Activated naive CD8-positive, alpha-beta T cell treated with anti-CD3 and anti-CD28 coated beads, Interleukin-2, amount 10 ng/mL, durations not matched to agents 7 days and 5 days (primary cell): ENCODE measurements at regions not wholly inside any gene's neighbourhood (a gene's known extent, or its start where the extent isn't known, plus 50 kb on each side); places are given as distances from the start of the nearest gene placed in this dataset.
"Not testable (repeated sequence)": the region's sequence is repeated elsewhere in the genome, so short reads cannot be mapped to it uniquely, and the experiment has no call there.

Experiments used
- ATAC-seq: fragments of 150-1000 bp; cut with Tn5 transposase; one replicate; pipeline ENCODE4 v1.10.0; 2021; ENCODE audit warnings: low read depth, moderate library complexity
- POLR2A ChIA-PET: fragments of 350-600 bp; sonication (Branson Sonifier 250); formaldehyde crosslinking; loops from one replicate; lab custom pipeline; 2021; ENCODE audit warnings: antibody characterized with exemption; lab: Charles Lee
- DNase-seq: peaks from one replicate; pipeline ENCODE4 v3.0.0; 2021
- H3K27ac Mint-ChIP-seq: one replicate; pipeline ENCODE4 v1.8.0; 2022; ENCODE audit warnings: mild to moderate bottlenecking, mixed read lengths
- H3K27me3 Mint-ChIP-seq: one replicate; pipeline ENCODE4 v1.8.0; 2022; ENCODE audit warnings: mild to moderate bottlenecking, moderate library complexity, mixed read lengths
- H3K36me3 Mint-ChIP-seq: one replicate; pipeline ENCODE4 v1.8.0; 2021; ENCODE audit warnings: mild to moderate bottlenecking, mixed read lengths
- H3K4me1 Mint-ChIP-seq: one replicate; pipeline ENCODE4 v1.8.0; 2021; ENCODE audit warnings: mixed read lengths
- H3K4me3 Mint-ChIP-seq: one replicate; pipeline ENCODE4 v1.8.0; 2022; ENCODE audit warnings: mild to moderate bottlenecking, moderate library complexity, mixed read lengths
- H3K9me3 Mint-ChIP-seq: one replicate; pipeline ENCODE4 v1.8.0; 2021; ENCODE audit warnings: mixed read lengths

- DNase-seq (no peak), ATAC-seq (no peak)
- no peaks in the 10 kb centered on the region for H3K27me3 Mint-ChIP-seq
- POLR2A ChIA-PET, result no interaction called here
- H3K9me3 Mint-ChIP-seq, result peaks cover under 1% of the 10 kb centered on the region
- no peak overlapping the region for H3K27ac Mint-ChIP-seq
- H3K4me3 Mint-ChIP-seq, result no peak overlapping the region
- H3K36me3 Mint-ChIP-seq, result no peaks in the 10 kb centered on the region
- H3K4me1 Mint-ChIP-seq, result no peaks in the 10 kb centered on the region
Measured at GRCh38 chr12:41683513-41684240, 461.0 kb downstream of the GXYLT1 start.

- ATAC-seq (no peak), DNase-seq (no peak)
- no peaks in the 10 kb centered on the region for H3K36me3 Mint-ChIP-seq
- H3K27me3 Mint-ChIP-seq, result no peaks in the 10 kb centered on the region
- peaks cover 4% of the 10 kb centered on the region for H3K9me3 Mint-ChIP-seq
- POLR2A ChIA-PET, result no interaction called here
- H3K4me1 Mint-ChIP-seq, result no peaks in the 10 kb centered on the region
- no peak overlapping the region for H3K4me3 Mint-ChIP-seq
- no peak overlapping the region for H3K27ac Mint-ChIP-seq
Measured at GRCh38 chr12:41683023-41683422, 461.7 kb downstream of the GXYLT1 start.

GRCh38 chr12:41681898-41682297 is 462.8 kb downstream of the GXYLT1 start:
- no peaks in the 10 kb centered on the region for H3K4me1 Mint-ChIP-seq
- DNase-seq (no peak), ATAC-seq (no peak)
- H3K4me3 Mint-ChIP-seq, result no peak overlapping the region
- no peaks in the 10 kb centered on the region for H3K36me3 Mint-ChIP-seq
- H3K27me3 Mint-ChIP-seq, result no peaks in the 10 kb centered on the region
- POLR2A ChIA-PET, result no interaction called here
- peaks cover 4% of the 10 kb centered on the region for H3K9me3 Mint-ChIP-seq
- H3K27ac Mint-ChIP-seq, result no peak overlapping the region

- Mint-ChIP-seq H3K4me1 (no peaks in the 10 kb centered on the region), H3K9me3 (peaks cover 4% of the 10 kb centered on the region), H3K36me3 (no peaks in the 10 kb centered on the region), H3K27me3 (no peaks in the 10 kb centered on the region), H3K4me3 (no peak overlapping the region), H3K27ac (no peak overlapping the region)
- DNase-seq, result no peak
- no peak for ATAC-seq
- POLR2A ChIA-PET, result no interaction called here
Measured at GRCh38 chr12:41680155-41680554, 464.5 kb downstream of the GXYLT1 start.

GRCh38 chr12:41663598-41664265 is 475.6 kb downstream of the PDZRN4 start:
- Mint-ChIP-seq H3K36me3 (no peaks in the 10 kb centered on the region), H3K4me3 (no peak overlapping the region), H3K27ac (no peak overlapping the region), H3K9me3 (peaks cover 4% of the 10 kb centered on the region), H3K27me3 (no peaks in the 10 kb centered on the region), H3K4me1 (no peaks in the 10 kb centered on the region)
- POLR2A ChIA-PET, result no interaction called here
- ATAC-seq (no peak), DNase-seq (no peak)

- Mint-ChIP-seq H3K4me3 (no peak overlapping the region), H3K27me3 (no peaks in the 10 kb centered on the region), H3K36me3 (no peaks in the 10 kb centered on the region), H3K27ac (no peak overlapping the region), H3K4me1 (no peaks in the 10 kb centered on the region), H3K9me3 (peaks cover 3% of the 10 kb centered on the region)
- no peak for DNase-seq
- POLR2A ChIA-PET, result no interaction called here
- ATAC-seq, result no peak
Measured at GRCh38 chr12:41661141-41661765, 473.1 kb downstream of the PDZRN4 start.

- Mint-ChIP-seq H3K4me1 (no peaks in the 10 kb centered on the region), H3K9me3 (no peaks in the 10 kb centered on the region), H3K4me3 (no peak overlapping the region), H3K36me3 (no peaks in the 10 kb centered on the region), H3K27ac (no peak overlapping the region), H3K27me3 (no peaks in the 10 kb centered on the region)
- POLR2A ChIA-PET, result no interaction called here
- ATAC-seq, result no peak
- DNase-seq, result no peak
Measured at GRCh38 chr12:41656454-41656853, 468.3 kb downstream of the PDZRN4 start.

- no peak overlapping the region for H3K4me3 Mint-ChIP-seq
- no peaks in the 10 kb centered on the region for H3K9me3 Mint-ChIP-seq
- H3K4me1 Mint-ChIP-seq, result no peaks in the 10 kb centered on the region
- no peak for ATAC-seq
- no peaks in the 10 kb centered on the region for H3K36me3 Mint-ChIP-seq
- POLR2A ChIA-PET, result no interaction called here
- no peaks in the 10 kb centered on the region for H3K27me3 Mint-ChIP-seq
- DNase-seq, result no peak
- no peak overlapping the region for H3K27ac Mint-ChIP-seq
Measured at GRCh38 chr12:41653386-41654326, 465.5 kb downstream of the PDZRN4 start.

- ATAC-seq (no peak), DNase-seq (no peak)
- Mint-ChIP-seq H3K4me3 (no peak overlapping the region), H3K27me3 (no peaks in the 10 kb centered on the region), H3K9me3 (no peaks in the 10 kb centered on the region), H3K4me1 (no peaks in the 10 kb centered on the region), H3K36me3 (no peaks in the 10 kb centered on the region), H3K27ac (no peak overlapping the region)
- POLR2A ChIA-PET, result no interaction called here
Measured at GRCh38 chr12:41652981-41653380, 464.9 kb downstream of the PDZRN4 start.

- H3K27me3 Mint-ChIP-seq, result no peaks in the 10 kb centered on the region
- POLR2A ChIA-PET, result no interaction called here
- H3K4me3 Mint-ChIP-seq, result no peak overlapping the region
- no peaks in the 10 kb centered on the region for H3K36me3 Mint-ChIP-seq
- no peak for ATAC-seq
- H3K9me3 Mint-ChIP-seq, result peaks cover 2% of the 10 kb centered on the region
- H3K27ac Mint-ChIP-seq, result no peak overlapping the region
- no peak for DNase-seq
- H3K4me1 Mint-ChIP-seq, result no peaks in the 10 kb centered on the region
Measured at GRCh38 chr12:41645624-41646023, 457.5 kb downstream of the PDZRN4 start.

GRCh38 chr12:41642808-41643207 is 454.7 kb downstream of the PDZRN4 start:
- POLR2A ChIA-PET, H3K4me1 Mint-ChIP-seq, H3K4me3 Mint-ChIP-seq, DNase-seq, H3K9me3 Mint-ChIP-seq, H3K27me3 Mint-ChIP-seq, ATAC-seq, H3K27ac Mint-ChIP-seq, H3K36me3 Mint-ChIP-seq: not testable (repeated sequence)

GRCh38 chr12:41636653-41637052 is 448.5 kb downstream of the PDZRN4 start:
- Mint-ChIP-seq H3K36me3 (no peaks in the 10 kb centered on the region), H3K4me1 (no peaks in the 10 kb centered on the region), H3K27ac (no peak overlapping the region), H3K9me3 (peaks cover 4% of the 10 kb centered on the region), H3K27me3 (no peaks in the 10 kb centered on the region), H3K4me3 (no peak overlapping the region)
- no peak for ATAC-seq
- POLR2A ChIA-PET, result no interaction called here
- DNase-seq, result no peak

GRCh38 chr12:41635626-41636364 is 447.7 kb downstream of the PDZRN4 start:
- no peaks in the 10 kb centered on the region for H3K4me1 Mint-ChIP-seq
- POLR2A ChIA-PET, result no interaction called here
- ATAC-seq, result no peak

More at GRCh38 chr12:41635626-41636364, 447.7 kb downstream of the PDZRN4 start:
- H3K9me3 Mint-ChIP-seq, result peaks cover 4% of the 10 kb centered on the region
- no peak overlapping the region for H3K27ac Mint-ChIP-seq
- no peak for DNase-seq
- H3K36me3 Mint-ChIP-seq, result no peaks in the 10 kb centered on the region
- H3K27me3 Mint-ChIP-seq, result no peaks in the 10 kb centered on the region
- no peak overlapping the region for H3K4me3 Mint-ChIP-seq
